ENCODE measurements at regions not wholly inside any gene's neighbourhood (a gene's known extent, or its start where the extent isn't known, plus 50 kb on each side); places are given as distances from the start of the nearest gene placed in this dataset.
"Not testable (repeated sequence)": the region's sequence is repeated elsewhere in the genome, so short reads cannot be mapped to it uniquely, and the experiment has no call there.

GRCh38 chr14:106681161-106681560 is 1154.8 kb downstream of the TMEM121 start:
- no peak for DNase-seq (ENCODE audit: low read depth in 4 of 4, low spot score in 3 of 4)

- no peak for DNase-seq (ENCODE audit: low read depth in 4 of 4, low spot score in 3 of 4)
Measured at GRCh38 chr14:106681568-106681967, 1155.2 kb downstream of the TMEM121 start.

DNA sequence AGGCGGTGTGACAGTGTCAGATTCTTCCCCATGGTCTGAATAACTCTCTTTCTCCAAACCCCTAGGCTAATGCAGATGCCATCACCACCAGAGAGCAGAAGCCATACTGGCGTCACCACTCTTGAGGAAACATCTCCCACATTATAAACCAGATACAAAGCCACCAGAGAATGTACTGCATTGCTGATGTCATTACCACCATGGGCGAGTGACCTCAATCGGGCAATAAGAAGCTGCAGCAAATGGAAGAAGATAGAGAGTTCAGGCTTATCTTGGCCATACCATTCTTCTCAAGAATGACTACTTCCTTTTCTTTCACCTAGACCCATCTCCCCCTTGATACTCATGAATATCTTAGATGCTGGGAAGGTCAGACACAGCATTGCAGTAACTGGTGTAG is 1157.2 kb downstream of the TMEM121 start:
- DNase-seq (ENCODE audit: low read depth in 4 of 4, low spot score in 3 of 4) = no peak

DNA sequence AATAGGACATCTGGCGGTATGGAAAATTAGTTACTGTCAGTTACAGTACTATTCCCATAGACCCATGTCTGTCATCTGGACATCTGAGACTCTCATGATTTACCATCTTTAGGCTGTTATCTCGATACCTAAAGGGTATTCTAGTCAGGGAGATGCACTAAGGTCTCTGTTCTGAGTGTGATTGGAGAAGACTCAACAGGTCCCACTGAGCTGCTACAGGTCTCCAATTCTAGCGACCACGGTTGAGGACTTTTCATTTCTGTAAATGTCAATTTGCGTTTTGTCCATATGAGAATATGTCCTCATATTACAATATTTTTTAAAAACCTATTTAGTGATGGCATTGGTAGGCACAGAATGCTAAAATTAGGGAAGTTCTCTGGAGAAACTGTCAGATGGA is 1160.2 kb downstream of the TMEM121 start:
- DNase-seq (ENCODE audit: low read depth in 4 of 4, low spot score in 3 of 4) = no peak

DNA sequence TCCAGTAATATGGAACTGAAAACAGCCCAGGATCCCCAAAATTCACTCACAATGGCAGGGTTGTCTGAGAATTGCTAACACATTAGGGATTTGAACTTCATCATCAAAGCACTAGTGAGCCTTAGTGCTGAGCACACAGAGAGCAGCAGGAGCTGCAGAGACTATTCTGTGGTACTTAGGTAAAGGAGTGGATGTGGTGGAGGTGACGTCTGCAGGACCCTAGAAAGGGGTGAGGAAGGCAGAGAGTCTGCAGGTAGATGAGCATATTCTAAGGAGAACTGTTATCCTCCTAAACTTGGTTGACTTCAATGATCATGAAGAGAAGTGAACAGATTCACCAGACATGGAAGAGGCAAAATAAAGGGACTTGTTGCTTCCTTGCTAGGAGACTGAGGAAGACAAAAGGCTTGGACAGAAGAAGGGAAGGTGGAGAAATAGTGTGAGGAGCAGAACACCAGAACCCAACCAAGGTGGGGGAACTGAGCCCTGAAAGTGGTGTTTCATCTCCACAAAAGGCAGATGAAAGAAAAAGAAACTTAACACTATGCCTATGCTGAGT is 1164.0 kb downstream of the TMEM121 start:
- DNase-seq (ENCODE audit: low read depth in 4 of 4, low spot score in 3 of 4) = no peak

DNA sequence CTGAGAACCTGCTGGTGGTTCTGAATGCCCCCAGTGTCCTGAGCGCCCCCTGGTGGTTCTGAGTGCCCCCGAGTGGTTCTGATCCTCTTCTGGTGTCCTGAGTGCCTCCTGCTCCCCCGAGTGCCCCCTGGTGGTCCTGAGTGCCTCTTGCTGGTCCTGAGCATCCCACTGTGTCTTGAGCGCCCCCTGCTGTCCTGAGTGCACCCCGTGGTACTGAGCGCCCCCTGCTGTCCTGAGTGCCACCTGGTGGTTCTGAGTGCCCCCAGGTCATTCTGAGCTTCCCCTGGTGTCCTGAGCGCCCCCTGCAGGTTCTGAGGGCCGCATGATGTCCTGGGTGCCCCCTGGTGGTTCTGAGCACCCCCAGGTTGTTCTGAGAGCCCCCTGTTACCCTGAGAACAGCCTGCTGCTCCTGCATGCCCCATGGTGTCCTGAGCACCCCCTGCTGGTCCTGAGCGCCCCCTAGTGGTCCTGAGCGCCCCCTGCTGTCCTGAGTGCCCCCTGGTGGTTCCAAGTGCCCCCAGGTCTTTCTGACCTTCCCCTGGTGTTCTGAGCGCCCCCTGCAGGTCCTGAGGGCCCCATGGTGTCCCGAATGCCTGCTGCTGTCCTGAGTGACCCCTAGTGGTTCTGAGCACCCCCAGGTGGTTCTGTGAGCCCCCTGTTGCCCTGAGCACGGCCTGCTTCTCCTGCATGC is 1165.4 kb downstream of the TMEM121 start:
- DNase-seq (ENCODE audit: low read depth in 4 of 4, low spot score in 3 of 4) = no peak

DNA sequence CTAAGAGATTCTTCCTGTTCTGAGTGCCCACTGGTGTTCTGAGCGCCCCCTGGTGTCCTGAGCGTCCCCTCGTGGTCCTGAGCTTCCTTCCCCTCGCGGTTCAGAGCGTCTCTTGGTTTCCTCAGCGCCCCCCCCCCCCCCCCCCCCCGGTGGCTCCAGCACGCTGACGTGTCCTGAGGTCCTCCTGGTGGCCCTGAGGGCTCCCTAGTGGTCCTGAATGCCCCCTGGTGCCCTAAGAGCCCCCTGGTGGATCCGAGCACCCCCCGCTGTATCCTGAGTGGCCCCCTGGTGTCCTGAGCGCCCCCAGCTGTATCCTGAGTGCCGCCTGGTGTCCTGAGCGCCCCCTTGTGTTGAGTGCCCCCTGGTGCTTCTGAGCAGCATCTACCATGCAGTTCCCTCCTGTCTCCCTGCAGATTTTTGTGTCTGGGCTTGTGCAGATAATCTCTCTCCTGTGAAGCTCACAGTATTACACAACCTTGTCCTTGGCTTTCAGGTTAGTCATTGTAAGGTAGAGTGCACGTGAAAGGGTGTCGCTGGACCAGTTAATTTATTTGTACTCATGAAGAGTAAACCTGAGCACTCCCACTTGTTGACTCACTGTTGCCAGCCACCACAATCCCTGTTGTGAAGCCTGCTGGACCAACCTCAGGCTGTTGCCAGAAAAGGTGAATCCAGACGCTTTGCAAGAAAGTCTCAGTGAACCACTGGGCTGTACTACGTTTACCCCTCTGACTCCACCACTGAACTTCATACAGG is 1168.4 kb downstream of the TMEM121 start:
- no peak for DNase-seq (ENCODE audit: low read depth in 4 of 4, low spot score in 3 of 4)

- not testable (repeated sequence) for DNase-seq (ENCODE audit: low read depth in 4 of 4, low spot score in 3 of 4)
Measured at GRCh38 chr14:106698620-106699267, 1172.4 kb downstream of the TMEM121 start.

- DNase-seq (ENCODE audit: low read depth in 4 of 4, low spot score in 3 of 4) = not testable (repeated sequence)
Measured at GRCh38 chr14:106703651-106704050, 1177.3 kb downstream of the TMEM121 start.

- not testable (repeated sequence) for DNase-seq (ENCODE audit: low read depth in 4 of 4, low spot score in 3 of 4)
Measured at GRCh38 chr14:106706488-106706887, 1180.1 kb downstream of the TMEM121 start.

DNA sequence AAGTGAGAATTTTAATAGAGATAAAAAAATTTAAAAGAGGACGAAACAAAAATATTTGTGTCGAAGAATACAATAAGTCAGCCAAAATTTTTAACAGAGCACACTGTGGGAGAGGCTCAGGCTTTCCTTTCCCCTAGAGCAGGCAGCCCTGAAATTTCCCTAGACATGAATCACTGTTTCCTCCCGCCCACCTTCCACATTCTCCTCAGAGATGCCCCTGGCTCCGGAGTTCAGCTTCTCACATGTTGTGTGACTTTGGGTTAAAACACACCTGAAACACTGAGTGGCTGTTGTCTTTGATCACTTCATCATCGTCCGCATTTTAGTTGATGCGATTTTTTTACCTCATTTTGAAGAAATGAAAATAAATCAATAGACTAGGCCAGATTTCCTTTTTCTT is 1183.8 kb downstream of the TMEM121 start:
- not testable (repeated sequence) for DNase-seq (ENCODE audit: low read depth in 4 of 4, low spot score in 3 of 4)

- DNase-seq (ENCODE audit: low read depth in 4 of 4, low spot score in 3 of 4) = not testable (repeated sequence)
Measured at GRCh38 chr14:106712513-106712912, 1186.1 kb downstream of the TMEM121 start.

DNA sequence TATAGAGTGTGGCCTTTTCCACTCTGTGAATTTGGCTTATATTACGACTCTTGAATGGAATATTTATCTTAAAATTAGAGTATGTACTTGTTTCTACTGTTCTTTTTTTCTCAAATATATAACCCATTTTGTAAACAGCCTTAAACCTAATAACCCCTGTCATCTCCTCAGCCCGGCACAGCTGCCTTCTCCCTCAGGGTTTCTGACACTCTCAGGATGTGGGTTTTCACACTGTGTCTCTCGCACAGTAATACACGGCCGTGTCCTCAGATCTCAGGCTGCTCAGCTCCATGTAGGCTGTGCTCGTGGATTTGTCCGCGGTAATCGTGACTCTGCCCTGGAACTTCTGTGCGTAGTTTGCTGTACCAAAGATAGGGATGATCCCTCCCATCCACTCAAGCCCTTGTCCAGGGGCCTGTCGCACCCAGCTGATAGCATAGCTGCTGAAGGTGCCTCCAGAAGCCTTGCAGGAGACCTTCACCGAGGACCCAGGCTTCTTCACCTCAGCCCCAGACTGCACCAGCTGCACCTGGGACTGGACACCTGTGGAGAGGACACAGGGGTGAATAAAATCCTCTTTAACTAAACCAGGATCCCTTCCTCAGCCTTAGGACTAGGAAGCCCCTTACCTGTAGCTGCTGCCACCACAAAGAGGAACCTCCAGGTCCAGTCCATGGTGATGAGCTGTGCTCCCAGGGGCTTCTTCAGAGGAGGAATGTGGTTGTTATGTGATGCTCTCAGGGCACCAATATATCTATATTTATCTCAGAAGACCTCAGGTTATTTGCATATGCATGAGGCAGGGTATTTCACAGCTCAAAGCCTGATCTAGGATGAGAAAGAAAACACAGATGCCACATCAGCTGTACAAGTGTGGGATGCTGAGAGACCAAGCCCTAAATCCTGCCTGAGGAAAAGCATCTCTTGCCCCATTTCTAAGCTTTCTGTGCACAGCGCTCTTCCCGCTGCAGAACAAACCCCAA is 1188.4 kb downstream of the TMEM121 start:
- DNase-seq (ENCODE audit: low read depth in 4 of 4, low spot score in 3 of 4) = not testable (repeated sequence)

GRCh38 chr14:106717544-106717943 is 1191.2 kb downstream of the TMEM121 start:
- not testable (repeated sequence) for DNase-seq (ENCODE audit: low read depth in 4 of 4, low spot score in 3 of 4)

GRCh38 chr14:106719880-106720279 is 1193.5 kb downstream of the TMEM121 start:
- not testable (repeated sequence) for DNase-seq (ENCODE audit: low read depth in 4 of 4, low spot score in 3 of 4)

- not testable (repeated sequence) for DNase-seq (ENCODE audit: low read depth in 4 of 4, low spot score in 3 of 4)
Measured at GRCh38 chr14:106721926-106722325, 1195.5 kb downstream of the TMEM121 start.

GRCh38 chr14:106722813-106723687 is 1196.7 kb downstream of the TMEM121 start:
- not testable (repeated sequence) for DNase-seq (ENCODE audit: low read depth in 4 of 4, low spot score in 3 of 4)

DNA sequence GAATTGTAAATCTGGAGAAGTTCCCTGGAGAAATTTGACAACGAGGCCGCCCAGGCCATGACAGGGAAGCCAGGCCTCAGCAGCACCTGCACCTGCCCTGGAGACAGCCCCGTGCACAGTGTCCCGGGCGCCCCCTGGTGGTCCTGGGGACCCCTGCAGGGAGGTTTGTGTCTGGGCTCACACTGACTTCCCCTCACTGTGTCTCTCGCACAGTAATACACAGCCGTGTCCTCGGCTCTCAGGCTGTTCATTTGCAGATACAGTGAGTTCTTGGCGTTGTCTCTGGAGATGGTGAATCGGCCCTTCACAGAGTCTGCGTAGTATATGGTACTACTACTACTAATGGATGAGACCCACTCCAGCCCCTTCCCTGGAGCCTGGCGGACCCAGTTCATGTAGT is 1201.6 kb downstream of the TMEM121 start:
- DNase-seq (ENCODE audit: low read depth in 4 of 4, low spot score in 3 of 4) = not testable (repeated sequence)

DNA sequence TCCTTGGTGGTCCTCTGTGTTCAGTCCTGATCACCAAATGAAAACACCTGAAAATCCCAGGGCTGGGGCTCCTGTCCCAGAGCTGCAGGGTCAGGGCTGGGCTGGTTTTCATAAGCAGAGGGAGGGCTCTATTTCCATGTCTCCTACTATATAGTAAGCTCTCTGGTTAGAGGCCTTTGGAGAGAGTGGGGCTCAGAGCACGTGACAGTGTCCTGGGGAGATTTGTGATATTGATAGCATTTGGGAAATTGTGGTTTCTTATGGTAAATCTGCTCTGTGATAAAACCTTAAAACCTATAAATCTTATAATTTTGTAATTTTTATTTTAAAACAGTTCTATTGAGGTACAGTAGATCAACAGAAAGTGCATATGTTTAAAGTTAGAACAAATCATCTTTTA is 1202.2 kb downstream of the TMEM121 start:
- DNase-seq (ENCODE audit: low read depth in 4 of 4, low spot score in 3 of 4) = no peak
